Vagina (tissue), 2 donors: ENCODE measurements at regions not wholly inside any gene's neighbourhood (a gene's known extent, or its start where the extent isn't known, plus 50 kb on each side); places are given as distances from the start of the nearest gene placed in this dataset.

Source experiments
- CTCF ChIP-seq, 3 experiments: fragments of 450-650 bp in 2 of 3; fragments of 200-600 bp in 1 of 3; sonication (generic) in 1 of 3; IDR thresholded peaks; one replicate each; pipeline ENCODE4 v1.5.1; 2017 to 2019; ENCODE audit warnings: antibody characterized with exemption in 3 of 3, mild to moderate bottlenecking in 2 of 3, moderate library complexity in 2 of 3
- POLR2A ChIP-seq, 2 donors: fragments of 450-650 bp; IDR thresholded peaks; one replicate each; pipeline ENCODE4 v1.6.1; 2017; ENCODE audit warnings: antibody characterized with exemption in 2 of 2, mild to moderate bottlenecking in 2 of 2, moderate library complexity in 2 of 2
- POLR2AphosphoS5 ChIP-seq, 2 donors: sonication (generic); formaldehyde crosslinking; IDR thresholded peaks; one replicate each; pipeline ENCODE4 v1.9.0; 2017; ENCODE audit warnings: antibody characterized with exemption in 2 of 2, mild to moderate bottlenecking in 2 of 2, low read depth in 1 of 2; ENCODE audit not compliant: insufficient read depth in 1 of 2

- no peak for TF ChIP-seq CTCF (IDR thresholded peaks at IDR 0.05)
- no peak for TF ChIP-seq POLR2A (IDR thresholded peaks at IDR 0.05)
- no peak for TF ChIP-seq POLR2AphosphoS5 (IDR thresholded peaks at IDR 0.05; ENCODE audit: insufficient read depth in 1 of 2, low read depth in 1 of 2)
These were observed 83.1 kb upstream of the TEX13D start for GRCh38 chrX:124249345-124249744.
